ENCODE measurements at regions not wholly inside any gene's neighbourhood (a gene's known extent, or its start where the extent isn't known, plus 50 kb on each side); places are given as distances from the start of the nearest gene placed in this dataset.

GRCh38 chr4:24470666-24471485 is 113.5 kb downstream of the DHX15 start:
- no peak overlapping the region for H2AFZ ChIP-seq (ENCODE audit: low read depth, low read length, severe bottlenecking)
- H3K9me3 ChIP-seq (ENCODE audit: insufficient read depth, low read length) = no peaks in the 10 kb centered on the region
- no peak overlapping the region for H3K9ac ChIP-seq (ENCODE audit: low read length)
- H3K27ac ChIP-seq (ENCODE audit: low read depth, low read length) = no peak overlapping the region
- peak overlapping the region; percentile 56 for H3K4me3 ChIP-seq (ENCODE audit: insufficient read depth, low read length, poor library complexity, severe bottlenecking)
- H4K20me1 ChIP-seq (ENCODE audit: low read depth, low read length) = no peaks in the 10 kb centered on the region
- no peaks in the 10 kb centered on the region for H3K27me3 ChIP-seq (ENCODE audit: low read length)
- peak overlapping the region; percentile 74 for H3K4me2 ChIP-seq (ENCODE audit: low read depth, low read length, poor library complexity, severe bottlenecking)
- no peaks in the 10 kb centered on the region for H3K9me2 ChIP-seq (replicated peaks; ENCODE audit: insufficient read depth, low read length)
- no peaks in the 10 kb centered on the region for H3K79me2 ChIP-seq (ENCODE audit: insufficient read depth, low read length)
- no peak for TF ChIP-seq EZH2phosphoT487 (conservative IDR thresholded peaks at IDR 0.05; ENCODE audit: low read length)
- TF ChIP-seq, protein P1, sequence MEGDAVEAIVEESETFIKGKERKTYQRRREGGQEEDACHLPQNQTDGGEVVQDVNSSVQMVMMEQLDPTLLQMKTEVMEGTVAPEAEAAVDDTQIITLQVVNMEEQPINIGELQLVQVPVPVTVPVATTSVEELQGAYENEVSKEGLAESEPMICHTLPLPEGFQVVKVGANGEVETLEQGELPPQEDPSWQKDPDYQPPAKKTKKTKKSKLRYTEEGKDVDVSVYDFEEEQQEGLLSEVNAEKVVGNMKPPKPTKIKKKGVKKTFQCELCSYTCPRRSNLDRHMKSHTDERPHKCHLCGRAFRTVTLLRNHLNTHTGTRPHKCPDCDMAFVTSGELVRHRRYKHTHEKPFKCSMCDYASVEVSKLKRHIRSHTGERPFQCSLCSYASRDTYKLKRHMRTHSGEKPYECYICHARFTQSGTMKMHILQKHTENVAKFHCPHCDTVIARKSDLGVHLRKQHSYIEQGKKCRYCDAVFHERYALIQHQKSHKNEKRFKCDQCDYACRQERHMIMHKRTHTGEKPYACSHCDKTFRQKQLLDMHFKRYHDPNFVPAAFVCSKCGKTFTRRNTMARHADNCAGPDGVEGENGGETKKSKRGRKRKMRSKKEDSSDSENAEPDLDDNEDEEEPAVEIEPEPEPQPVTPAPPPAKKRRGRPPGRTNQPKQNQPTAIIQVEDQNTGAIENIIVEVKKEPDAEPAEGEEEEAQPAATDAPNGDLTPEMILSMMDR (IDR thresholded peaks at IDR 0.05; ENCODE audit: insufficient read depth, low read length, poor library complexity, severe bottlenecking) = no peak
- no peaks in the 10 kb centered on the region for H3K36me3 ChIP-seq (ENCODE audit: low read length)
- H3F3A ChIP-seq (ENCODE audit: insufficient read depth) = no peaks in the 10 kb centered on the region

- Histone ChIP-seq H3K4me3 (ENCODE audit: insufficient read depth, low read length, poor library complexity, severe bottlenecking) (no peak overlapping the region), H3K79me2 (ENCODE audit: insufficient read depth, low read length) (no peaks in the 10 kb centered on the region), H3K9ac (ENCODE audit: low read length) (no peak overlapping the region), H4K20me1 (ENCODE audit: low read depth, low read length) (no peaks in the 10 kb centered on the region), H3K4me2 (ENCODE audit: low read depth, low read length, poor library complexity, severe bottlenecking) (no peak overlapping the region), H3K36me3 (ENCODE audit: low read length) (no peaks in the 10 kb centered on the region), H2AFZ (ENCODE audit: low read depth, low read length, severe bottlenecking) (no peak overlapping the region), H3F3A (ENCODE audit: insufficient read depth) (no peaks in the 10 kb centered on the region), H3K9me3 (ENCODE audit: insufficient read depth, low read length) (no peaks in the 10 kb centered on the region), H3K27ac (ENCODE audit: low read depth, low read length) (no peak overlapping the region), H3K27me3 (ENCODE audit: low read length) (no peaks in the 10 kb centered on the region), H3K9me2 (replicated peaks; ENCODE audit: insufficient read depth, low read length) (no peaks in the 10 kb centered on the region)
- TF ChIP-seq, protein P1 (IDR thresholded peaks at IDR 0.05; ENCODE audit: insufficient read depth, low read length, poor library complexity, severe bottlenecking) = no peak
- no peak for TF ChIP-seq EZH2phosphoT487 (conservative IDR thresholded peaks at IDR 0.05; ENCODE audit: low read length)
Observed at GRCh38 chr4:24468071-24468470, 116.3 kb downstream of the DHX15 start.

DNA sequence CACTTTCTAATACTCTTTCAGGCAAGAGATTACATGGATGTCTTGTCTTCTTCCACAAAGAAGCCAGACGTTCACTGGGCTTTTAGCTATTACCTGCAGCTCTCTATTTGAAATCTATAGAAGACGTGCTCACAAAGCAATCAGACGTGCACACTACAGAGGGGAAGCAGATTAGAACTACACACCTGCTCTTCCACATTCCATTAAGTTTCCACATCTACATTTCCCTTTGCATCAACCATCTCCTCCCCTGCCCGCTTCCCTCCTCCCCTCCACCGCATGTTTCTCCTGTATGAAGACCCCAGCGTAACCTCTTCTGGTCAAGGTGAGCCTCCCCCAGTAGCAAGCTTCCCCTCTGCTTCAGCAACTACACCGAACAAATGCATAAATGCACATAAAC is 119.8 kb downstream of the DHX15 start:
- H3K27me3 ChIP-seq (ENCODE audit: low read length) = no peaks in the 10 kb centered on the region
- no peak overlapping the region for H3K4me2 ChIP-seq (ENCODE audit: low read depth, low read length, poor library complexity, severe bottlenecking)
- no peak overlapping the region for H2AFZ ChIP-seq (ENCODE audit: low read depth, low read length, severe bottlenecking)
- no peaks in the 10 kb centered on the region for H3K9me3 ChIP-seq (ENCODE audit: insufficient read depth, low read length)
- no peaks in the 10 kb centered on the region for H3K36me3 ChIP-seq (ENCODE audit: low read length)
- no peak overlapping the region for H3K9ac ChIP-seq (ENCODE audit: low read length)
- no peaks in the 10 kb centered on the region for H3F3A ChIP-seq (ENCODE audit: insufficient read depth)
- no peaks in the 10 kb centered on the region for H3K79me2 ChIP-seq (ENCODE audit: insufficient read depth, low read length)
- H4K20me1 ChIP-seq (ENCODE audit: low read depth, low read length) = no peaks in the 10 kb centered on the region
- no peaks in the 10 kb centered on the region for H3K9me2 ChIP-seq (replicated peaks; ENCODE audit: insufficient read depth, low read length)
- no peak overlapping the region for H3K27ac ChIP-seq (ENCODE audit: low read depth, low read length)
- TF ChIP-seq, protein P1 (IDR thresholded peaks at IDR 0.05; ENCODE audit: insufficient read depth, low read length, poor library complexity, severe bottlenecking) = no peak
- TF ChIP-seq EZH2phosphoT487 (conservative IDR thresholded peaks at IDR 0.05; ENCODE audit: low read length) = no peak
- H3K4me3 ChIP-seq (ENCODE audit: insufficient read depth, low read length, poor library complexity, severe bottlenecking) = no peak overlapping the region

Data from SU-DHL-6 (cell line).